Vagina (tissue), 2 donors: ENCODE measurements at regions not wholly inside any gene's neighbourhood (a gene's known extent, or its start where the extent isn't known, plus 50 kb on each side); places are given as distances from the start of the nearest gene placed in this dataset.

Experiments
- POLR2AphosphoS5 ChIP-seq, 2 donors: sonication (generic); formaldehyde crosslinking; IDR thresholded peaks; one replicate each; pipeline ENCODE4 v1.9.0; 2017; ENCODE audit warnings: antibody characterized with exemption in 2 of 2, mild to moderate bottlenecking in 2 of 2, low read depth in 1 of 2; ENCODE audit not compliant: insufficient read depth in 1 of 2
- TF ChIP-seq, protein P1 (sequence below), 3 experiments: fragments of 450-650 bp in 2 of 3; fragments of 200-600 bp in 1 of 3; sonication (generic) in 1 of 3; IDR thresholded peaks; one replicate each; pipeline ENCODE4 v1.5.1; 2017 to 2019; ENCODE audit warnings: antibody characterized with exemption in 3 of 3, mild to moderate bottlenecking in 2 of 3, moderate library complexity in 2 of 3

GRCh38 chr16:55393991-55394390, 70.0 kb downstream of the IRX6 start:
- TF ChIP-seq, protein P1, sequence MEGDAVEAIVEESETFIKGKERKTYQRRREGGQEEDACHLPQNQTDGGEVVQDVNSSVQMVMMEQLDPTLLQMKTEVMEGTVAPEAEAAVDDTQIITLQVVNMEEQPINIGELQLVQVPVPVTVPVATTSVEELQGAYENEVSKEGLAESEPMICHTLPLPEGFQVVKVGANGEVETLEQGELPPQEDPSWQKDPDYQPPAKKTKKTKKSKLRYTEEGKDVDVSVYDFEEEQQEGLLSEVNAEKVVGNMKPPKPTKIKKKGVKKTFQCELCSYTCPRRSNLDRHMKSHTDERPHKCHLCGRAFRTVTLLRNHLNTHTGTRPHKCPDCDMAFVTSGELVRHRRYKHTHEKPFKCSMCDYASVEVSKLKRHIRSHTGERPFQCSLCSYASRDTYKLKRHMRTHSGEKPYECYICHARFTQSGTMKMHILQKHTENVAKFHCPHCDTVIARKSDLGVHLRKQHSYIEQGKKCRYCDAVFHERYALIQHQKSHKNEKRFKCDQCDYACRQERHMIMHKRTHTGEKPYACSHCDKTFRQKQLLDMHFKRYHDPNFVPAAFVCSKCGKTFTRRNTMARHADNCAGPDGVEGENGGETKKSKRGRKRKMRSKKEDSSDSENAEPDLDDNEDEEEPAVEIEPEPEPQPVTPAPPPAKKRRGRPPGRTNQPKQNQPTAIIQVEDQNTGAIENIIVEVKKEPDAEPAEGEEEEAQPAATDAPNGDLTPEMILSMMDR (IDR thresholded peaks at IDR 0.05) = no peak
- no peak for TF ChIP-seq POLR2AphosphoS5 (IDR thresholded peaks at IDR 0.05; ENCODE audit: insufficient read depth in 1 of 2, low read depth in 1 of 2)
